ENCODE measurements at regions not wholly inside any gene's neighbourhood (a gene's known extent, or its start where the extent isn't known, plus 50 kb on each side); places are given as distances from the start of the nearest gene placed in this dataset.
A peak's percentile ranks its signal among the peaks of the same experiment; 100 is the strongest.
"Not testable (repeated sequence)": the region's sequence is repeated elsewhere in the genome, so short reads cannot be mapped to it uniquely, and the experiment has no call there.

GRCh38 chr1:61580417-61580816 lies 144.5 kb downstream of the TM2D1 start:
- DNase-seq (ENCODE audit: low spot score) = no peak

- DNase-seq (ENCODE audit: low spot score) = no peak
Observed at GRCh38 chr1:61579802-61580201, 145.1 kb downstream of the TM2D1 start.

- DNase-seq (ENCODE audit: low spot score) = no peak
Observed at GRCh38 chr1:61572046-61572445, 152.9 kb downstream of the TM2D1 start.

- no peak for DNase-seq (ENCODE audit: low spot score)
Observed at GRCh38 chr1:61570191-61570590, 154.8 kb downstream of the TM2D1 start.

GRCh38 chr1:61569303-61569621 lies 155.7 kb downstream of the TM2D1 start:
- DNase-seq (ENCODE audit: low spot score) = no peak

- no peak for DNase-seq (ENCODE audit: low spot score)
Observed at GRCh38 chr1:61568460-61569302, 156.3 kb downstream of the TM2D1 start.

GRCh38 chr1:61566177-61566576 lies 158.8 kb downstream of the TM2D1 start:
- no peak for DNase-seq (ENCODE audit: low spot score)

- no peak for DNase-seq (ENCODE audit: low spot score)
Observed at GRCh38 chr1:61563611-61564010, 161.3 kb downstream of the TM2D1 start.

GRCh38 chr1:61561666-61562065 lies 163.3 kb downstream of the TM2D1 start:
- DNase-seq (ENCODE audit: low spot score) = no peak

- DNase-seq (ENCODE audit: low spot score) = no peak
Observed at GRCh38 chr1:61560385-61560784, 164.6 kb downstream of the TM2D1 start.

- DNase-seq (ENCODE audit: low spot score) = no peak
Observed at GRCh38 chr1:61556631-61557030, 168.3 kb downstream of the TM2D1 start.

GRCh38 chr1:61552630-61553305 lies 172.2 kb downstream of the TM2D1 start:
- no peak for DNase-seq (ENCODE audit: low spot score)

- DNase-seq (ENCODE audit: low spot score) = peak; percentile 44
Observed at GRCh38 chr1:61547302-61547701, 177.6 kb downstream of the TM2D1 start.

GRCh38 chr1:61544870-61545269 lies 180.1 kb downstream of the TM2D1 start:
- DNase-seq (ENCODE audit: low spot score) = not testable (repeated sequence)

- DNase-seq (ENCODE audit: low spot score) = not testable (repeated sequence)
Observed at GRCh38 chr1:61543498-61543897, 181.4 kb downstream of the TM2D1 start.

GRCh38 chr1:61539720-61540462 lies 185.1 kb downstream of the TM2D1 start:
- DNase-seq (ENCODE audit: low spot score) = no peak

- DNase-seq (ENCODE audit: low spot score) = no peak
Observed at GRCh38 chr1:61538228-61538627, 186.7 kb downstream of the TM2D1 start.

GRCh38 chr1:61536174-61537108 lies 188.5 kb downstream of the TM2D1 start:
- no peak for DNase-seq (ENCODE audit: low spot score)

- DNase-seq (ENCODE audit: low spot score) = no peak
Observed at GRCh38 chr1:61534847-61535246, 190.1 kb downstream of the TM2D1 start.

GRCh38 chr1:61533546-61533945 lies 191.4 kb downstream of the TM2D1 start:
- no peak for DNase-seq (ENCODE audit: low spot score)

- no peak for DNase-seq (ENCODE audit: low spot score)
Observed at GRCh38 chr1:61531716-61532115, 193.2 kb downstream of the TM2D1 start.

Data from NAMALWA (cell line).